T-helper 1 cell treated with Interleukin-12 subunit alpha and Interleukin-12 subunit beta and Interleukin-4 antibody, amounts not matched to agents 30 μg/mL and 1 μg/mL, for 36 hours (primary cell): ENCODE measurements at regions not wholly inside any gene's neighbourhood (a gene's known extent, or its start where the extent isn't known, plus 50 kb on each side); places are given as distances from the start of the nearest gene placed in this dataset.

Experiments
- H3K27ac Mint-ChIP-seq: one replicate; pipeline ENCODE4 v1.8.0; 2021; ENCODE audit warnings: mild to moderate bottlenecking, mixed read lengths
- H3K27me3 Mint-ChIP-seq: one replicate; pipeline ENCODE4 v1.8.0; 2021; ENCODE audit warnings: low read depth, mixed read lengths
- H3K36me3 Mint-ChIP-seq: one replicate; pipeline ENCODE4 v1.8.0; 2021; ENCODE audit warnings: low read depth, mixed read lengths
- H3K4me1 Mint-ChIP-seq: one replicate; pipeline ENCODE4 v1.8.0; 2021; ENCODE audit warnings: low read depth, mixed read lengths
- H3K4me3 Mint-ChIP-seq: one replicate; pipeline ENCODE4 v1.8.0; 2021; ENCODE audit warnings: mild to moderate bottlenecking, moderate library complexity, mixed read lengths
- H3K9me3 Mint-ChIP-seq: one replicate; pipeline ENCODE4 v1.8.0; 2021; ENCODE audit warnings: mixed read lengths

DNA sequence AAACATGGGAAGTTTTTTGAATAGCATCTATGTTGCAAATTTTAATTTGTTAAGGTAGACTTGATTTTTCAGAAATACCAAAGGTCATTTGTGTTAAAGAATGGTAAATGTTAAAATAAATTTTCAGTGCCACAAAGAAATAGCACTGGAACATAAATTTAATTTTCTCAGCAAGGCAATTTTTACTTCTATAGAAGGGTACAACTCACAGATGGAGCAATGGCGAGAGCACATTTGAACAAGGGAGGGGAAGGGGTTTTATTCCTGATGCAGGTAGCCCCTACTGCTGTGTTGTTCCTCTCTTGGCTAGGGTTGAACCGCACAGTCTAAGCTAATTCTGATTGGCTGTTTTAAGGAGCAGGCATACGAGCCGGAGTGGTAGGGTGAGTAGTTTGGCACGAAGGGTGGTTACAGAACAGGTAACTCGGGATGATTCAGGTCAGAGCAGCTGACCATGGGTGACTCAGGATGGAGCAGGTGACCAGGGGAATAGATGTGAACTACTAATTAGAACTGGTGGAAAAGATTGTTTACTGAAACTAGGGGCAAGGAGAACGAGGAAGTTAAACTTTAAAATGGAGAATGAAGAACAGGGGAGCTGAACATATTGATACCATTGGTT lies 50.1 kb upstream of the PSME4 start:
- no peaks in the 10 kb centered on the region for H3K27me3 Mint-ChIP-seq
- peaks cover 1% of the 10 kb centered on the region for H3K4me1 Mint-ChIP-seq
- H3K36me3 Mint-ChIP-seq = peaks cover 6% of the 10 kb centered on the region

More for the DNA sequence above, 50.1 kb upstream of the PSME4 start:
- H3K4me3 Mint-ChIP-seq = no peak overlapping the region
- peaks cover 20% of the 10 kb centered on the region for H3K9me3 Mint-ChIP-seq
- H3K27ac Mint-ChIP-seq = no peak overlapping the region
